ENCODE measurements at regions not wholly inside any gene's neighbourhood (a gene's known extent, or its start where the extent isn't known, plus 50 kb on each side); places are given as distances from the start of the nearest gene placed in this dataset.

DNA sequence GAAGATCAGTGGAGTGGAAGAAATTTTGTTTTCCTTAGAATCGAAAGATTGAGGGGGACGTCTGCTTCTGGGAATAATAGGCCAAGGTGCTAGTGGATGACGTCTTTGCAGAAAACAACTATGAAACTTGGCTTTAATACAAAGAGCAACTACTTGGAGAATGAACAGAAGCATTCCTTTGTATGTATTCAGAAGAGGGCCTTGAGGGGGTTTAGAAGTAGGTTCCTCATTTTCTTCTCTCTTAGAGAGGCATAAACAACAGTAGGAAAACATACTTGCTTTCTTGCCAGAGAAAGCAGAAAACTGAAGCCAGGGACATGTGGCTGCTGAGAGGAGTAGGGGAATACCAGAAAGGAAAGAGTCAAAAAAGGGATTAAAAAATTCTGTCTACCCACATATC is 167.8 kb downstream of the ZNF330 start:
- TF ChIP-seq, protein P1, sequence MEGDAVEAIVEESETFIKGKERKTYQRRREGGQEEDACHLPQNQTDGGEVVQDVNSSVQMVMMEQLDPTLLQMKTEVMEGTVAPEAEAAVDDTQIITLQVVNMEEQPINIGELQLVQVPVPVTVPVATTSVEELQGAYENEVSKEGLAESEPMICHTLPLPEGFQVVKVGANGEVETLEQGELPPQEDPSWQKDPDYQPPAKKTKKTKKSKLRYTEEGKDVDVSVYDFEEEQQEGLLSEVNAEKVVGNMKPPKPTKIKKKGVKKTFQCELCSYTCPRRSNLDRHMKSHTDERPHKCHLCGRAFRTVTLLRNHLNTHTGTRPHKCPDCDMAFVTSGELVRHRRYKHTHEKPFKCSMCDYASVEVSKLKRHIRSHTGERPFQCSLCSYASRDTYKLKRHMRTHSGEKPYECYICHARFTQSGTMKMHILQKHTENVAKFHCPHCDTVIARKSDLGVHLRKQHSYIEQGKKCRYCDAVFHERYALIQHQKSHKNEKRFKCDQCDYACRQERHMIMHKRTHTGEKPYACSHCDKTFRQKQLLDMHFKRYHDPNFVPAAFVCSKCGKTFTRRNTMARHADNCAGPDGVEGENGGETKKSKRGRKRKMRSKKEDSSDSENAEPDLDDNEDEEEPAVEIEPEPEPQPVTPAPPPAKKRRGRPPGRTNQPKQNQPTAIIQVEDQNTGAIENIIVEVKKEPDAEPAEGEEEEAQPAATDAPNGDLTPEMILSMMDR (conservative IDR thresholded peaks at IDR 0.05) = no peak
- no peak for TF ChIP-seq EZH2 (IDR thresholded peaks at IDR 0.05; ENCODE audit: low read depth)
